ENCODE measurements at regions not wholly inside any gene's neighbourhood (a gene's known extent, or its start where the extent isn't known, plus 50 kb on each side); places are given as distances from the start of the nearest gene placed in this dataset.

DNA sequence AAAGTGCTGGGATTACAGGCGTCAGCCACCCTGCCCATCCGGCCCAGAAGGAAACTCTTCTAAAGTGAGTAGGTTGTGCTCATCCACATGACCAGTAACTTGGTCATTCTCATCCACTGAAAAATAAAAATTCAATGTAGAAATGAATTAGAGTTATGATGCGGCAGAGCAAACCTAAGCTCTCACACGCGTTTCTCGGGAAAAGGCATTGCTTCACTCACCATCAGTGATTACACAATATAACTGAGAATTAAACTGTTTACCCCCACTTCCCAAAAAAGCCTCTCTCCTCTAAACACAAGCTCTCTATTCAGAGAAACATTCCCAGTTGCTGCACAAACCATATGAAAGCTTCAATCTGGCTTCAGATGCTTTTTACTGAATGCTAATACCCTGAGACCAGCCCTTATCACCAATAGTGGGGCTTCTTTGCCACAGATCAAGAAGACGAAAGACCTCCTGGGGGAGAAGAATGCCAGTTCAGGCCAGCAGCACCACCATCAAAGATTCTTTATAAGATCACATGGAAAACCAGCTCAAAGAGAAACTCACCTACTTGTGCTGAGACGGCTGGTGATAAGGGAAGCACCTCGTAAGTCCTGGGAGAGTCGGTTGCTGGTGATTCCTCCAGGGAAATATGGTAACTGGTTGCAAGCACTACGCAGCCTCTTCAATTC lies 121.5 kb upstream of the SFSWAP start:
- no peak for TF ChIP-seq CTCF (IDR thresholded peaks at IDR 0.05)
- no peaks in the 10 kb centered on the region for H3K9me3 ChIP-seq
- H3K27me3 ChIP-seq, result no peaks in the 10 kb centered on the region
- DNase-seq (ENCODE audit: low spot score in 2 of 2), result no peak
- H3K36me3 ChIP-seq, result no peaks in the 10 kb centered on the region
- H3K27ac ChIP-seq, result no peak overlapping the region
- H3K4me1 ChIP-seq, result no peaks in the 10 kb centered on the region
- intact Hi-C loops (cut with DNase I), result no loop called here
- H3K4me3 ChIP-seq, result no peak overlapping the region

DNA sequence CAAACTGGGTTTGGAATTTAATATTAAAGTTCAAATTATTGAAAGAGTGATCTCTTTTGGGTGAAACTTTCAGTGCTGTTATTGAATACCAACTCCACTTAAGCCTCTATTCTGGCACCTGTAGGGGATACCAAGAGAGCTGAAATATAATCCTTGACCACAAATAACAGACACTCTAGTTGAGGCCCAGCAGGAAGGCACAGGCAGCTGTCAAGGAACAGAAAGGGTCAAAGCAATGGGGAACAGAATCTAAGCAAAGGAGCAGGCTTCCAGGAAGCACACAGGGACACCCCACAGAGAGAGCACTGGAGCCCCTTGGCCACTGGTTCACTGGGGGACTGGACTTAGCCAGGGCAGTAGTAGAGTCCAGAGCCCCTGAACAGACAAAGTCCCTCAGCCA lies 120.9 kb upstream of the SFSWAP start:
- intact Hi-C loops (cut with DNase I), result no loop called here
- Histone ChIP-seq H3K36me3 (no peaks in the 10 kb centered on the region), H3K27me3 (no peaks in the 10 kb centered on the region), H3K27ac (no peak overlapping the region), H3K4me3 (no peak overlapping the region), H3K9me3 (no peaks in the 10 kb centered on the region), H3K4me1 (no peaks in the 10 kb centered on the region)
- TF ChIP-seq CTCF (IDR thresholded peaks at IDR 0.05), result no peak
- DNase-seq (ENCODE audit: low spot score in 2 of 2), result no peak

DNA sequence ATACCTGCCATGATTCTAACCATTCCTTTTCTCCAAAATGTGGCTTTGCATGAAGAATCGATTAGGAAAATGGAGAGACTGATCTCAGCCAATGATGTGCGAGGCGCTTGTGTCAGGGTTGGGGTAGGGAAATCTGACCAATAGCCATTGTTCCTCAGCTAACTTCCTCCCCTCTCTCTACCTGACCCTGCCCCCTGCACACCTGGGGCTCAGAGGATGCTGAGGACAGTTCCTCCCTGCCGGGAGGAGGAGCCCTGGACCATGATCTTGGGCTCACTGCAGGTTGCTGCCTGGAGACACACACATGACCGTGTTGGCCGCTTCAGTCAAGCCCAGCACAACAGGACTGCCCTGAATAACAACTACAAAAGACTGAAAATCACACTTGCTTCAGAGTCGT lies 119.8 kb upstream of the SFSWAP start:
- Histone ChIP-seq H3K4me1 (no peaks in the 10 kb centered on the region), H3K36me3 (no peaks in the 10 kb centered on the region), H3K4me3 (no peak overlapping the region), H3K9me3 (no peaks in the 10 kb centered on the region), H3K27ac (no peak overlapping the region), H3K27me3 (no peaks in the 10 kb centered on the region)
- intact Hi-C loops (cut with DNase I), result no loop called here
- no peak for TF ChIP-seq CTCF (IDR thresholded peaks at IDR 0.05)
- DNase-seq (ENCODE audit: low spot score in 2 of 2), result no peak

DNA sequence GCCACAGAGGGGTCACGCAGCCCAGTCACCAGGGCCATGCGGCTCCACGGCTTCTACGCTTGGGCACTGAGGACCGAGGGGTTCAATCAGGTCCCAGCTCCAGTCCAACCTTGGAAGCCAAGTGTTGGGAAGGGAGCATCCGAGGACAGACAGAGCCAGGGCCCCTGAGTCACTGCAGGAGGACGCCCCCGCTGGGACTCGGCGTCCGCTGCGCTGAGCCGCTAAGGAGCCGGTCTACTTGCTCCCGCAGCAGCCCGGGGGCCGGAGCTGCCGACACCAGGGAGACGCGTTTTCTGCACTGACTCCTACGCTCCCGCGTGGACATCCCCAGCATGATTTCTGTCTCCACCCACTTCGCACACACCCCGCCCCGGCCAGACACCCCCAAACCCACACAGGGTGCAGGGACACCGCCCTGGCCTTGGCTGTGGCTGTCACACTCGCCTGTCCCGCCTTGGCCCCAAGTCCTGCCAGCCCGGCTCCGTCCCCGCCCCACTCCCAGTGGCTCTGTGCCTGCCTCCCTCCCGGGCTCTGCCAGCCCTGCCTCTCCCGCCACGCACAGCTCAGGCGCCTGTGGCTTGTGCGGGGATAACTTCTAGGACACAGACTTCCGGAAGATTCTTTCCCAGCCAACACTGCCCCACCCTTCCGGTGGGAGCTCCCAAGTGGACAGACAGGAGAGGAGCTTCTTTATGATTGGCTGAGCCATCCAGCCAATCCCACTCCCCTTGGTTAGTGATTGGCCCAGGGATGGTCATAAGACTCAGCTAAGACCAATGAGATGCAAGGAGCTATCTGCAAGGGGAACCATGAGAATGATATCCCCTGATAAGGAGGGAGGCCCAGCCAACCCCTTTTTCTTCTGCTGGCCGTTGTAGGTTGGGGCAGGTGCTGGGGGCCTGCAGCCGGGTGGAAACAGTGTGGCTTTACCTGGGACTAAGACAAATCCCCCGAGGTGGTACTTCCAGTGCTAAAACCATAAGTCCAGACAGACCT lies 118.9 kb upstream of the SFSWAP start:
- no peak overlapping the region for H3K4me3 ChIP-seq
- H3K9me3 ChIP-seq, result no peaks in the 10 kb centered on the region
- intact Hi-C loops (cut with DNase I), result no loop called here
- no peaks in the 10 kb centered on the region for H3K4me1 ChIP-seq
- no peak for TF ChIP-seq CTCF (IDR thresholded peaks at IDR 0.05)
- no peak overlapping the region for H3K27ac ChIP-seq
- H3K27me3 ChIP-seq, result no peaks in the 10 kb centered on the region
- no peaks in the 10 kb centered on the region for H3K36me3 ChIP-seq
- DNase-seq (ENCODE audit: low spot score in 2 of 2), result no peak

GRCh38 chr12:131592972-131593371 lies 117.9 kb upstream of the SFSWAP start:
- no peak overlapping the region for H3K27ac ChIP-seq
- H3K27me3 ChIP-seq, result no peaks in the 10 kb centered on the region
- no peaks in the 10 kb centered on the region for H3K9me3 ChIP-seq
- H3K36me3 ChIP-seq, result no peaks in the 10 kb centered on the region
- H3K4me1 ChIP-seq, result no peaks in the 10 kb centered on the region
- no peak for TF ChIP-seq CTCF (IDR thresholded peaks at IDR 0.05)
- intact Hi-C loops (cut with DNase I), result no loop called here
- no peak overlapping the region for H3K4me3 ChIP-seq
- no peak for DNase-seq (ENCODE audit: low spot score in 2 of 2)

All from ascending aorta (tissue), 2 donors.